Renal cortical epithelial cell (primary cell): ENCODE measurements at regions not wholly inside any gene's neighbourhood (a gene's known extent, or its start where the extent isn't known, plus 50 kb on each side); places are given as distances from the start of the nearest gene placed in this dataset.
A peak's percentile ranks its signal among the peaks of the same experiment; 100 is the strongest.

Experiments
- DNase-seq: peaks from one replicate; pipeline ENCODE4 v3.0.0-alpha.2; 2011; ENCODE audit warnings: low read depth

DNA sequence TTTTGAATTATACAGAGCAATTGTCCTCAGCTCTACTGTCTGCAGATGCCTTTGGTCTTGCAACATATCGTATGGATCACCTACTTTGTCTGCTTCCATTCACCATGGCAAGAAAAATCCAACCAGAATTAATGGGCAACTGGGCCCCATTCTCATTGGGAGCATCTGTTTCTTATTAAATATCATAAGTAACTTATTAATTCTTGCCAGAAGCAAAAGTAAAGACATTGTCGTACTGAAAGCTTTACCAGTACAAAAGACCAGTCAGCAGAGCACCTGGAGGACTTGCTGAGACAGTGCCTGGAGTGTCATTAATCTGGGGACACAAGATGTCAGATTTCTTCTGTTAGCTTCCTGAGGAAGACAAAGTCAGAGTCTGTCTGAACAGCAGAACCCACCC, 404.5 kb downstream of the INHBA start:
- peak; percentile 45 for DNase-seq

DNA sequence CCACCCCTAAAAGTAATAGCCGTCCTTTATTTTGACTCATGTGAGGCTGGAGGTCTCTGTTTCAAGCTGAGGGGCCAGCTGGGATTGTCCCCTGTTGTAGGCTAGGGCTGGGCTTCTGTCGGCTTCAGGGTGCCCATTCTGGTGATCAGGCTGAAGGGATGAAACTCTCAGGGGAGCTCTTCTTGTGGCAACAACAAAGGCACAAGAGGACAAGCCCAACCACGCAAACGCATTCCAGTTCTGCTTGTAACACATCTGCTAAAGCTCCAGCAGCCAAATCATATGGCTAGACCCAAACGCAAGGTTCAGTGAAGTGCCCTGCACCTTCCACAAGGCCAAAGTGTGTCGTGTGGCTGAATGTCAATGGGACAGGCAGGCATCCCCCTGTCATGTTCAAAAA, 405.7 kb downstream of the INHBA start:
- no peak for DNase-seq

DNA sequence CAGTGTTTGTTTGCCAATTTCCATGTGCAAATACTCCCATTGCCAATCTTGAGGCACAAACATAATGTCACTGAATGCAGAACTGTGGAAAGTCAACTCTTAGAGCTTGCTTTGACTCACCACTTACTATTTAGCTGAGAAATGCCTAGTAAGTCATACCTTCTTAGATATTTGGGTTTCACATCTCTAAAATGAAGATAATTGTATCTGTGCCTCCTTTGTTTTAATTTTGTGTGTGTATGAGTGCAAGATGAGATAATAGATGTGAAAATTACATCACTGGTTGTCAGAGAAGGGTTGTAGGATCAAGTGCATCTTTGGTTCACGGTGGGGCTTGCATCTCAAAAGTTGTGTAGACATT, 407.5 kb downstream of the INHBA start:
- DNase-seq: no peak

DNA sequence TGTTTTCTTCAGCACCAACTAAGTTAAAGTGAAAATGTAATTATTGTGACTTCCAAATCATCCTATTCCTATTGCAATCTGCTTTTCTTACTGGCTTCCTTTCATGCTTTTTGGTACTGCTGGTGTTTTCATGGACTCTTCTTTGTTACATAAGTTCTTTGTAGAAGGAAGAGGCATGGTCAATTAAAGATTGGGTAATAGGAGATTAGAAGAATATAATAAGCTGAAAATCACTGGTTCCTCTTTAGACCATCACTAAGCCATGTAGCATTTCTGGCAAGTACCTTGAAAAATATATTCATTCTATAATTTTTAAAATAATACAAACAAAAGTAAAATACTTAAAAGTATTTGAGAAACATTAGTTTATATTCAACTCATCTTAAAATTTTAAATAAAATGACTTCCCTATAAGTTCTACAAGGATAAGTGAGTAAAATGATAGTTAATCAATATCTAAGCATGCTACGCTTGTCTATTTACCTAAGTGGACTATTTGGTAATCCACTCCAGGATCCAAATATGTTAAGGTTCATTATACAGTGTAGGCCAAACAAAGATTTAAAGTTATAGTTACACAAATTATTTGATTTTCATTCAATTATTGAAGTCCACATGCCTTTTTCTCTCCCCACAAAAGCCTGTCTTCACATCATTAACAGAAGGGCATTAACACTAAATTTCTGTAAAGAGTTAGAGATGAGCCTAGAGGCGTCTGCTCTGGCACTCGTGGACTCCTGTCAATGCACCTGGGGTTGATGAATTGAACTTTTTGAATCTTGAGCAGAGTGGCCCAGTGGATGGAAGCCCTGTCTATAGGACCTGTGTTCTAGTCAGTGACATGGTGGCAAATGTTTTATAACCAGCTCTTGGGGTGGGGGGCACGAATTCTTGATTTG, 408.1 kb downstream of the INHBA start:
- no peak for DNase-seq

GRCh38 chr7:41292487-41292886, 410.4 kb downstream of the INHBA start:
- no peak for DNase-seq

DNA sequence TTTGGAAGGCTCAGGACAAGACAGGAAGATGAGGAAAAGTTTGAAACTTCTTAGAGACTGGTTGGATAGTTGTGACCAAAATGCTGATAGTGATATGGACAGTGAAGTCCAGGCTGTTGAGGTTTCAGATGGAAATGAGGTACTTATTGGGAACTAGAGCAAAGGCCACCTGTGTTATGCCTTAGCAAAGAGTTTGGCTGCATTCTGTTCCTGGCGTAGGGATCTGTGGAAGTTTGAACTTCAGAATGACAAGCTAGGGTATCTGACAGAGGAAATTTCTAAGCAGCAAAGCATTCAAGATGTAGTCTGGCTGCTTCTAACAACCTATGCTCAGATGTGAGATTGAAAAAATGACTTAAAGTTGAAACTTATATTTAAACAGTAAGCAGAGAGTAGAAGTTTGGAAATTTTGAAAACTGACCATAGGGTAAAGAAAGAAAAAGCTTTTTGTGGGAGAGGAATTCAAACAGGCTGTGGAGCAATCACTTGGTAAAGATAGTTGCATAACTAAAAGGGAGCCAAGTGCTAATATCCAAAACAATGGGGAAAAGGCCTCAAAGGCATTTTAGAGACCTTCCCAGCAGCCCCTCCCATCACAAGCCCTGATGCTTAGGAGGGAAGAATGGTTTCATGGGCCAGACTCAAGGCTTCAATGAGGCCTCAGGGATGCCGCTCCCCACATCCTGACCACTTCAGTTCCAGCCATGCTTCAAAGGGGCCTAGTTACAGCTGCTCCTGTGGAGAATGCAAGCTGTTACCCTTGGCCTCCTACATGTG, 415.1 kb downstream of the INHBA start:
- DNase-seq: no peak

GRCh38 chr7:41280491-41280890, 422.4 kb downstream of the INHBA start:
- DNase-seq: no peak

GRCh38 chr7:41277561-41277960, 425.3 kb downstream of the INHBA start:
- no peak for DNase-seq

DNA sequence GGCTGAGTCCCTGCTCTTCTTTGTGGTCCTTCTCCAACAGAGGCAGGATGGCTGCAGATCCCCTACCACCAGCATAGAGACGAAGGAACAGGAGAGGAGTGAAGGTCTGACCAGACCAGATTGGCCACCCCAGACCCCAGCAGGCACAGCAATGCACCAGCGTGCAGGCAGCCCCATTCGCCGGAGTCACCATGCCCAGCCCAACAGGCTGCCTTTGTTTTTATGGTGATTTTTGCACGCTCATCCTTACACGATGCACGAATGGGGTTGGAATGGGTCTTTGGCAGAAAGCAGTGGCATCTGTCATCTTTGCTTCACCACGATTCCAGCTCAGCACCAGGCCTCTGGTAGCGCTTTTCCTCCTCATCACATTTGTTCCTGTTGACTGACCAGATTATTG, 427.6 kb downstream of the INHBA start:
- no peak for DNase-seq

DNA sequence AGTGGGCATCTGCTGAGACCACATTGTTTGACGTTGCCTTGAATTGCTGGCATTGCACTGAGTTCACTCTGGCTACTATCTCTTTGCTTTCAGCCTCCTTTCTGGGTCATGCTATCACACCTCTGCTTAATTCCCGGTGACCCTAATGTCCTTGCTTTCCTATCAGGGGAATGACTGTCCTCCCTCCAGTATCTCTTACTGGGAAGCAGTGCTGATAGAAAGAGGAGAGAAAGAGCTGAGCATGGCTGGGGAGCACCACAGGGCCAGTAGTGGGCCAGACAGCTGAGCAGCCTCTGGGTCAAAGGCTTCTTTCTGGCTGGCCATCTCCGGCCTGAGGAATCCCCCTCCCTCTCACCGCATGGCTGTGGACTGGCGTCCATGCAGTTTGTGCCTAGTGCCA, 428.7 kb downstream of the INHBA start:
- DNase-seq: no peak

GRCh38 chr7:41272664-41273063, 430.2 kb downstream of the INHBA start:
- DNase-seq: no peak

GRCh38 chr7:41268878-41269277, 434.0 kb downstream of the INHBA start:
- peak; percentile 23 for DNase-seq

- no peak for DNase-seq
These were observed 441.8 kb downstream of the INHBA start for GRCh38 chr7:41261080-41261479.

- no peak for DNase-seq
These were observed 445.2 kb downstream of the INHBA start for GRCh38 chr7:41257660-41258059.

DNA sequence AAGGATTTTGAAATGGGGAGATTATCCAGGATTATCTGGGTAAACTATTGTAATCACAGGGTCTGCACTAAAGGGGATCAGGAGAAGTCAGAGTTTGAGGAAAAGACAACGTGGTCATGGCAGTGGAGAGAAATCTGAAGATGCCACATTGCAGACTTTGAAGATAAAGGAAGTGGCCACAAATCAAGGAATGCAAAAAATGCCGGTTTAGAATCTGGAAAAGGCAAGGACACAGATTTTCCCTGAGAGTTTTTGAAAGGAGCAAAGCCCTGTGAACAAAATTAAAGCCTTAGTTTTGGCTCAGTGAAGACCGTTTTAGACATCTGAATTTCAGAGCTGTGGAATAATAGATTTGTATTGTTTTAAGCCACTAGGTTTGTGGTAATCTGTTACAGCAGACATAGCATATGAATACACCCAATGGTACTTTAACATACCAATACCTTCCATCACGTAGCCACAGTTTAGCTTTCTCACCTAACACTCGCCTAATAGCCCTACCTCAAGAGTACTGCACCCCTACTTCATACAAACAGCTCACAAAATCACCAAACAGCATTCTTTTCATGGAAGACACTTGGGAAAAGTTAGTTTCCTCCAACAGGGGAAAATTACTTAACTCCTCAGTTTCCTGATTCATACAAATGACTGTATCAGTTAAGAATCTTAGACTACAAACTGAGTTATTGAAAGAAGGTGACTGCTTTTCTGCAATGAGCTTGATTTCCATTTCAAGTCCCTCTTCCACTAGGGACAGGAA, 446.5 kb downstream of the INHBA start:
- DNase-seq: peak; percentile 2

DNA sequence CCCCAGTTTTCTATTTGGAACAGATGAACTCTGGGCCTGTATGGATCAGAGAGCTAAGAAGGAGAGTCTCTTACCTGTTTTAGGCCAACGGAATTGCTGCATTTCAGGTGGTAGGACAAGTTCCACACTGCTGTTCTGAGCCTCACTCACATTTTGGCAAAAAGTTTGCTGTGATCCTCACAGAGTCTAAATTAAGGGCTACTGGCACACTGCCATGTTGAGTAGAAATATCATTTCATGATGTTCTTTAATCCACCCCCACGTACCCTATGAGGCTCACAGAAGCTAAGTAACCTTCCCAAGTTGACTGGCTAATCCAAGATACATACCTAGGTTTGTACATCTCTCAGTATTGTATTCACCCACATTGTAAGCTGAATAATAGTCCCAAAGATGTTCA, 447.2 kb downstream of the INHBA start:
- no peak for DNase-seq

DNA sequence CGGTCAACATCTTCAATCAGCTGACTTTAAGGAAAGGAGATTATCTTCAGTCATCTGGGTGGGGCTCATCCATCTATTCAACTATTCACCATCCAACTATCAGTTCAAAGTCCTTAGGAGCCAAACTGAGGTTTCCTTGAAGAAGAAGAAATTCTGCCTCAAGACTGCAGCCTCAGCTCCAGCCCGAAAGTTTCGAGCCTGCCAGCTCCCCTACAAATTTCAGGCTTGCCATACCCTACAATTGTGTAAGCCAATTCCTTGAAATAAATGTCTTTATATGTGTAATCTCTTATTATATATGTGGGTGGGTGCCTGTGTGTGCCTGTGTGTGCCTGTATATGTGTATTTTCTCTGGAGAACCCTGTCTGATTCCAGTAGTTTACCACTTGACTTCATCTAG, 447.8 kb downstream of the INHBA start:
- no peak for DNase-seq

- DNase-seq: no peak
These were observed 449.9 kb downstream of the INHBA start for GRCh38 chr7:41252957-41253356.

DNA sequence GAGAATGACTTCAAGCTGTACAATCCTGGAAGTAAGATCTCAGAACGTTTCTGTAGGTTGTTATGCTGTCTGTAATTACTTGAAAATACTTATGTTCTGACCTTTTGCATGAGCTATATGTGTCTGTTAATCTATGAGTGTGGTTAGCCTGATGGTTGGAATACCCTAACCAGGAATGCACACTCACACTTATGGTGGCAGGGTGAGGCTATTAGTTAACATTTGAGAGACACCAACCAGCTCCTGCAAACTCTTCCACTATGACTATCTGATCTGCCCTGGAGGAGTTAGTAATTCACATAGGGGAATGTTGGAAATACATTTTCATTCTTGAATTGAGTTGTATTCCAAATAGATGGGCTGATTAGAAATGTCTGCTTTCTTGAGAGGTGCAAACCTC, 450.3 kb downstream of the INHBA start:
- DNase-seq: no peak

GRCh38 chr7:41247143-41247865, 455.6 kb downstream of the INHBA start:
- DNase-seq: peak; percentile 80

DNA sequence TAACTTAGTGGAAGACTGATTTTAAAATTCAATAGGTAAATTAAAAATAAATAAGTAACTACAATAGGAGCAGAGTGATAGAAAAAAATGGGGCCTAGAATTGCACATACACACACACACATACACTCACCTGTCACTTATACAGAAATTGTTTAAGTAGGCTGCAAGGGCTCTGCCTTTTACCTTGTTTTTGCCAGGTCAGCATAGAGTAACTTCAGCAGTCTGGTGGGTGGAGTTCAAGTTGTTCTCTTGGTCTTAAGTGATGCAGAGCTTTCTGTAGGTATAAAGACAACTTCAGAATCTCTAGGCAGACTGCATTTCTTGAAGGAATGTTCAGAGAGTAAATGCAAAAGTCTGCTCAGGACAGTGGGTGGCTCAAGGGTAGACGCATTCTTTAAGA, 457.0 kb downstream of the INHBA start:
- no peak for DNase-seq

DNA sequence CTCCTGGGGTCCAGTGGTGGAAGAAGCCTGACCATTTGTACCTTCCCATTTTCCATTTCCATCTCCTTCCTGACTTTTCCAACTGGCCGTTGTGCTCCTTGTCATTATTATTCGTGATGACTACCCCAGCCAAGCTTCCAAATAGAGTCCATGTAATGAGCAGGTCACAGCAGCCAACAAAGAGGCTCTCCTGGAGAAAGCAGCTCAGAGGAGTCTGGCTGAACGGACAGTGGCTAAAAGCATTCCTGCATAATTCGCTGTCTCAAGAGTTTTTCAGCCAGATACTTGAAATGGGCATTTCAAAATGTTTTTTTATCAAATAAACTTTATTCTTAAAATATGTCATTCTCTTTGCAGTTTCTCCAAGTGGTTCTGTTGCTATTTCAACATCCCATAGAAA, 458.6 kb downstream of the INHBA start:
- DNase-seq: peak; percentile 20
